HepG2 (cell line): ENCODE measurements at regions not wholly inside any gene's neighbourhood (a gene's known extent, or its start where the extent isn't known, plus 50 kb on each side); places are given as distances from the start of the nearest gene placed in this dataset.
A peak's percentile ranks its signal among the peaks of the same experiment; 100 is the strongest.
"Not testable (repeated sequence)": the region's sequence is repeated elsewhere in the genome, so short reads cannot be mapped to it uniquely, and the experiment has no call there.

Experiments
- ATAC-seq: fragments of 200-7000 bp; cut with Tn5 transposase; 3 replicates; pipeline ENCODE4 v1.9.1; 2020; ENCODE audit warnings: mild to moderate bottlenecking, moderate library complexity
- BruUV-seq: library from RNA; stranded (reverse); fragments of 400-500 nt; replicated peaks from 2 replicates; lab custom pipeline; 2021; lab: Mats Ljungman, UMichigan
- CTCF ChIA-PET: fragments of 300-600 bp; formaldehyde crosslinking; extraction: SDS; loops from one replicate; lab custom pipeline; 2021; ENCODE audit warnings: low total read pairs, inconsistent platforms, low intra/inter-chr PET ratio; lab: Yijun Ruan, JAX
- POLR2A ChIA-PET: fragments of 350-600 bp; sonication (Branson Sonifier 250); formaldehyde crosslinking; loops from one replicate; lab custom pipeline; 2020; ENCODE audit warnings: antibody characterized with exemption, inconsistent platforms; lab: Yijun Ruan, JAX
- DNase-seq: peaks from one replicate; pipeline ENCODE4 v3.0.0-alpha.2; 2015; ENCODE audit warnings: low spot score
- FAIRE-seq: peaks from 3 replicates; lab custom pipeline; 2011; peaks lifted over from hg19 to GRCh38; lab: Jason Lieb, UNC
- H2AFZ ChIP-seq: one replicate; pipeline ENCODE4 v1.6.1; 2011; ENCODE audit warnings: low read length, inconsistent platforms
- H3K27ac ChIP-seq: fragments of 300-600 bp; 3 replicates; pipeline ENCODE4 v1.8.0; 2011; ENCODE audit warnings: mixed run types, mild to moderate bottlenecking, mixed read lengths, low read length, inconsistent platforms; ENCODE audit not compliant: insufficient read depth; ENCODE audit errors: extremely low read length
- H3K27me3 ChIP-seq, 2 experiments: fragments of 200-600 bp in 1 of 2; 2 replicates in 1 of 2; 3 replicates in 1 of 2; pipeline versions ENCODE4 v1.6.0 to v1.8.0; 2011; ENCODE audit warnings: low read length in 2 of 2, mild to moderate bottlenecking in 2 of 2, moderate library complexity in 2 of 2, inconsistent platforms in 1 of 2; ENCODE audit not compliant: insufficient read depth in 2 of 2, control insufficient read depth in 1 of 2
- H3K36me3 ChIP-seq, 2 experiments: fragments of 200-600 bp in 1 of 2; replicated peaks in 1 of 2; 2 replicates in 1 of 2; 3 replicates in 1 of 2; pipeline versions ENCODE4 v1.5.1 to v1.8.0; 2011; ENCODE audit warnings: low read length in 2 of 2, inconsistent platforms in 1 of 2; ENCODE audit not compliant: insufficient read depth in 2 of 2, control insufficient read depth in 1 of 2
- H3K4me1 ChIP-seq: 2 replicates; pipeline ENCODE4 v1.5.1; 2012; ENCODE audit warnings: low read length, inconsistent platforms; ENCODE audit not compliant: insufficient read depth
- H3K4me2 ChIP-seq: 2 replicates; pipeline ENCODE4 v1.6.0; 2011; ENCODE audit warnings: low read depth, low read length, inconsistent platforms
- H3K4me3 ChIP-seq, 3 experiments: fragments of 200-600 bp in 1 of 3; sonication (generic), shearing (Covaris generic) in 1 of 3; replicated peaks in 1 of 3; 2 replicates each; pipeline ENCODE4 v1.5.1; 2011 to 2016; ENCODE audit warnings: low read length in 3 of 3, inconsistent platforms in 2 of 3, low read depth in 2 of 3, mild to moderate bottlenecking in 2 of 3, control low read depth in 1 of 3, mixed read lengths in 1 of 3; ENCODE audit not compliant: insufficient read depth in 1 of 3
- H3K79me2 ChIP-seq: one replicate; pipeline ENCODE4 v1.6.1; 2011; ENCODE audit warnings: low read length, inconsistent platforms; ENCODE audit not compliant: insufficient read depth
- H3K9ac ChIP-seq: 2 replicates; pipeline ENCODE4 v1.6.0; 2011; ENCODE audit warnings: mild to moderate bottlenecking, low read depth, low read length, inconsistent platforms; ENCODE audit not compliant: insufficient read depth
- H3K9me3 ChIP-seq: 2 replicates; pipeline ENCODE4 v1.5.1; 2012; ENCODE audit warnings: mild to moderate bottlenecking, low read length
- H4K20me1 ChIP-seq: 2 replicates; pipeline ENCODE4 v1.6.0; 2011; ENCODE audit warnings: inconsistent platforms, mild to moderate bottlenecking, low read length, moderate library complexity; ENCODE audit not compliant: insufficient read depth
- MAFF ChIP-seq: IDR thresholded peaks from 2 replicates; pipeline ENCODE4 v1.6.1; 2011; ENCODE audit warnings: low read depth, low read length, improper control_type of control experiment
- MAFK ChIP-seq, 2 experiments: IDR thresholded peaks in 1 of 2; conservative IDR thresholded peaks in 1 of 2; 2 replicates each; pipeline ENCODE4 v1.6.1; 2011; ENCODE audit warnings: improper control_type of control experiment in 2 of 2, low read length in 2 of 2
- NFE2L2 ChIP-seq: fragments of 150-350 bp; IDR thresholded peaks from 2 replicates; pipeline ENCODE4 v1.6.1; 2014; ENCODE audit warnings: low read length
- RNF2 ChIP-seq: fragments of 450-650 bp; conservative IDR thresholded peaks from 2 replicates; pipeline ENCODE4 v1.6.1; 2016; ENCODE audit warnings: low read depth
- STAG1 ChIP-seq: sonication (generic); formaldehyde crosslinking; IDR thresholded peaks from 2 replicates; pipeline ENCODE4 v1.4.0; 2020; ENCODE audit warnings: missing genetic modification reagents
- WGBS: methylation state at CpG from one replicate; pipeline ENCODE4 v1.1.6; 2017; ENCODE audit warnings: low lambda C conversion rate; 5-methylcytosine and 5-hydroxymethylcytosine counted together
- in situ Hi-C: cut with HindIII; loops from 2 replicates; pipeline ENCODE4 v1.10.0; 2017; ENCODE audit warnings: low pct_unique_long_range_greater_than_20kb; ENCODE audit not compliant: extremely low pct_ligation_motif_present
- intact Hi-C: fragments of 100-400 bp; cut with micrococcal nuclease; formaldehyde crosslinking; loops from one replicate; pipeline ENCODE4 v1.10.0; 2022; ENCODE audit not compliant: unreplicated experiment
- TF ChIP-seq, protein P1 (sequence below): sonication (generic); formaldehyde crosslinking; IDR thresholded peaks from 2 replicates; pipeline ENCODE4 v1.5.0; 2020; ENCODE audit warnings: mild to moderate bottlenecking, missing genetic modification reagents, moderate library complexity

DNA sequence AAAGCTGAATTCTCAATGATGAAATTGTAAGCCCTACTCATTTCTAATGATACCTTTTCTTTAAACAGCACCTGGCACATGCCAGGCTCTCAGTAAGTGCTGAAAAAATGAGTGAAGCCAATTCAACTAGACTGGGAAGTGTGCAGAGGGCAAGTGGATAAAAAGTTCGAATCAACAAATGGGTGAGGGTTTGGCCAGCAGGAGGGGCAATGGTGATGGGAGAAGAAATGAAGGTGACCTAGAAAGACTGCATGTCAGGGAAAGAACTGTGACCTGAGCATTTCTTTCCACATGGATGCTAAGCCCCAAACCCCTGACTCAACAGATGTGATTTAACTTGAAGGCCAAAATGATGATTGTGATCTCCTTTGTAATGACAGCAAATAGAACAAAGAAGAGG, 54.6 kb downstream of the DKK1 start:
- CTCF ChIA-PET, result interaction anchor here (0.6 kb wide), 1 partner anchor 55 kb away, joined by 3 read pairs; the partner anchor contains the start of gene DKK1
- in situ Hi-C loops, result no loop called here
- no peak overlapping the region for H3K4me3 ChIP-seq
- H2AFZ ChIP-seq, result no peak overlapping the region
- H3K27me3 ChIP-seq, result no peaks in the 10 kb centered on the region; a peak in 1 of 5 replicates
- BruUV-seq, result no TSS peak
- H3K79me2 ChIP-seq, result no peaks in the 10 kb centered on the region
- intact Hi-C loops, result no loop called here
- no peak for DNase-seq
- 55% methylated on average over 1 of the region's 1 CpG for WGBS
- no peak overlapping the region for H3K4me2 ChIP-seq
- TF ChIP-seq STAG1 (CRISPR knock-in tag), result peak; percentile 35
- no peak for TF ChIP-seq RNF2
- TF ChIP-seq, protein P1, sequence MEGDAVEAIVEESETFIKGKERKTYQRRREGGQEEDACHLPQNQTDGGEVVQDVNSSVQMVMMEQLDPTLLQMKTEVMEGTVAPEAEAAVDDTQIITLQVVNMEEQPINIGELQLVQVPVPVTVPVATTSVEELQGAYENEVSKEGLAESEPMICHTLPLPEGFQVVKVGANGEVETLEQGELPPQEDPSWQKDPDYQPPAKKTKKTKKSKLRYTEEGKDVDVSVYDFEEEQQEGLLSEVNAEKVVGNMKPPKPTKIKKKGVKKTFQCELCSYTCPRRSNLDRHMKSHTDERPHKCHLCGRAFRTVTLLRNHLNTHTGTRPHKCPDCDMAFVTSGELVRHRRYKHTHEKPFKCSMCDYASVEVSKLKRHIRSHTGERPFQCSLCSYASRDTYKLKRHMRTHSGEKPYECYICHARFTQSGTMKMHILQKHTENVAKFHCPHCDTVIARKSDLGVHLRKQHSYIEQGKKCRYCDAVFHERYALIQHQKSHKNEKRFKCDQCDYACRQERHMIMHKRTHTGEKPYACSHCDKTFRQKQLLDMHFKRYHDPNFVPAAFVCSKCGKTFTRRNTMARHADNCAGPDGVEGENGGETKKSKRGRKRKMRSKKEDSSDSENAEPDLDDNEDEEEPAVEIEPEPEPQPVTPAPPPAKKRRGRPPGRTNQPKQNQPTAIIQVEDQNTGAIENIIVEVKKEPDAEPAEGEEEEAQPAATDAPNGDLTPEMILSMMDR (CRISPR knock-in tag), result peak; percentile 29; the same call in 1 of the 2 replicates
- no peak for ATAC-seq
- no peaks in the 10 kb centered on the region for H3K36me3 ChIP-seq
- peaks cover 21% of the 10 kb centered on the region for H3K4me1 ChIP-seq
- no peak for FAIRE-seq
- POLR2A ChIA-PET, result no interaction called here
- H3K27ac ChIP-seq, result no peak overlapping the region
- H4K20me1 ChIP-seq, result no peaks in the 10 kb centered on the region
- H3K9me3 ChIP-seq, result no peaks in the 10 kb centered on the region
- H3K9ac ChIP-seq, result no peak overlapping the region

DNA sequence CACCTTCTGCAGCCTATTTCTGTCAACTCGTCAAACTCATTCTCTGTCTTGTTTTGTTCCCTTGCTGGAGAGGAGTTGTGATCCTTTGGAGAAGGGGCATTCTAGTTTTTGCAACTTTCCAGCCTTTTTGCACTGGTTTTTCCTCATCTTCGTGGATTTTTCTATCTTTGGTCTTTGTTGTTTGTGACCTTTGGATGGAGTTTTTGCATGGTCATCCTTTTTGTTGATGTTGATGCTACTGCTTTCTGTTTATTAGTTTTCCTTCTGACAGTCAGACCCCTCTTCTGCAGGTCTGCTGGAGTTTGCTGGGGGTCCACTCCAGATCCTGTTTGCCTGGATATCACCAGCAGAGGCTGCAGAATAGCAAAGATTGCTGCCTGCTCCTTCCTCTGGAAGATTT, 60.1 kb downstream of the DKK1 start:
- CTCF ChIA-PET, H3K9me3 ChIP-seq, H3K36me3 ChIP-seq, H3K4me2 ChIP-seq, in situ Hi-C loops, H3K9ac ChIP-seq, FAIRE-seq, intact Hi-C loops, ATAC-seq, H3K4me3 ChIP-seq, H2AFZ ChIP-seq, POLR2A ChIA-PET, H3K79me2 ChIP-seq, BruUV-seq, H3K27me3 ChIP-seq, H4K20me1 ChIP-seq, DNase-seq, H3K27ac ChIP-seq: not testable (repeated sequence)
- peaks cover 53% of the 10 kb centered on the region for H3K4me1 ChIP-seq
- 59% methylated on average over 2 of the region's 2 CpGs for WGBS
- TF ChIP-seq MAFK (conservative IDR thresholded peaks at IDR 0.05 in 1 of 2, IDR thresholded peaks at IDR 0.05 in 1 of 2; ENCODE audit: low read length in 2 of 2), result peak; percentile 33 to 41; a peak in 2 of 4 replicates
- TF ChIP-seq MAFF, result 0 out of 2 replicates have a peak, but pooled peaks have one; percentile 1
- TF ChIP-seq NFE2L2, result peak; percentile 55; the same call in 1 of the 2 replicates
